ENCODE measurements at regions not wholly inside any gene's neighbourhood (a gene's known extent, or its start where the extent isn't known, plus 50 kb on each side); places are given as distances from the start of the nearest gene placed in this dataset.

GRCh38 chr6:50442531-50443040, 270.7 kb upstream of the TFAP2D start:
- TF ChIP-seq CTCF (IDR thresholded peaks at IDR 0.05) = no peak
- no peak for TF ChIP-seq POLR2A (IDR thresholded peaks at IDR 0.05; ENCODE audit: low read depth)
- no peak for TF ChIP-seq POLR2AphosphoS5 (IDR thresholded peaks at IDR 0.05)
